Suprapubic skin (tissue), 4 donors: ENCODE measurements at regions not wholly inside any gene's neighbourhood (a gene's known extent, or its start where the extent isn't known, plus 50 kb on each side); places are given as distances from the start of the nearest gene placed in this dataset.

Source experiments
- DNase-seq, 2 donors: peaks; one replicate each; pipeline ENCODE4 v3.0.0-alpha.2; 2019; ENCODE audit warnings: low spot score in 2 of 2
- H3K27ac ChIP-seq: fragments of 200-600 bp; sonication (generic); one replicate; pipeline ENCODE4 v1.5.1; 2019
- H3K27me3 ChIP-seq: fragments of 200-600 bp; sonication (generic); one replicate; pipeline ENCODE4 v1.5.1; 2019
- H3K36me3 ChIP-seq: fragments of 200-600 bp; sonication (generic); one replicate; pipeline ENCODE4 v1.5.1; 2019
- H3K4me1 ChIP-seq: fragments of 200-600 bp; sonication (generic); one replicate; pipeline ENCODE4 v1.5.1; 2019
- H3K4me3 ChIP-seq: fragments of 200-600 bp; sonication (generic); one replicate; pipeline ENCODE4 v1.5.1; 2019; ENCODE audit warnings: mild to moderate bottlenecking
- H3K9me3 ChIP-seq: fragments of 200-600 bp; sonication (generic); one replicate; pipeline ENCODE4 v1.5.1; 2019
- EP300 ChIP-seq: sonication (generic); formaldehyde crosslinking; IDR thresholded peaks from one replicate; pipeline ENCODE4 v1.6.1; 2017; ENCODE audit warnings: antibody characterized with exemption
- POLR2A ChIP-seq, 2 donors: fragments of 450-650 bp; IDR thresholded peaks; one replicate each; pipeline ENCODE4 v1.6.1; 2017; ENCODE audit warnings: antibody characterized with exemption in 2 of 2, mild to moderate bottlenecking in 2 of 2, moderate library complexity in 2 of 2
- POLR2AphosphoS5 ChIP-seq, 3 donors: sonication (generic); formaldehyde crosslinking; IDR thresholded peaks; one replicate each; pipeline ENCODE4 v1.6.1; 2017; ENCODE audit warnings: antibody characterized with exemption in 3 of 3
- WGBS: methylation state at CpG from one replicate; pipeline ENCODE4 v1.1.5; 2018; 5-methylcytosine and 5-hydroxymethylcytosine counted together
- TF ChIP-seq, protein P1 (sequence below), 2 donors: fragments of 200-600 bp in 1 of 2; fragments of 450-650 bp in 1 of 2; sonication (generic) in 1 of 2; IDR thresholded peaks; one replicate each; pipeline ENCODE4 v1.5.1; 2016 to 2019; ENCODE audit warnings: antibody characterized with exemption in 2 of 2, mild to moderate bottlenecking in 1 of 2, moderate library complexity in 1 of 2

GRCh38 chr7:19427944-19428343 is 280.9 kb downstream of the POLR1F start:
- Histone ChIP-seq H3K27ac (no peak overlapping the region), H3K27me3 (no peaks in the 10 kb centered on the region), H3K36me3 (no peaks in the 10 kb centered on the region), H3K9me3 (no peaks in the 10 kb centered on the region), H3K4me1 (no peaks in the 10 kb centered on the region), H3K4me3 (no peak overlapping the region)
- WGBS, result 83% methylated on average over 3 of the region's 3 CpGs
- no peak for DNase-seq
- TF ChIP-seq EP300, result no peak
- no peak for TF ChIP-seq POLR2A (IDR thresholded peaks at IDR 0.05)
- TF ChIP-seq POLR2AphosphoS5 (IDR thresholded peaks at IDR 0.05), result no peak
- TF ChIP-seq, protein P1, sequence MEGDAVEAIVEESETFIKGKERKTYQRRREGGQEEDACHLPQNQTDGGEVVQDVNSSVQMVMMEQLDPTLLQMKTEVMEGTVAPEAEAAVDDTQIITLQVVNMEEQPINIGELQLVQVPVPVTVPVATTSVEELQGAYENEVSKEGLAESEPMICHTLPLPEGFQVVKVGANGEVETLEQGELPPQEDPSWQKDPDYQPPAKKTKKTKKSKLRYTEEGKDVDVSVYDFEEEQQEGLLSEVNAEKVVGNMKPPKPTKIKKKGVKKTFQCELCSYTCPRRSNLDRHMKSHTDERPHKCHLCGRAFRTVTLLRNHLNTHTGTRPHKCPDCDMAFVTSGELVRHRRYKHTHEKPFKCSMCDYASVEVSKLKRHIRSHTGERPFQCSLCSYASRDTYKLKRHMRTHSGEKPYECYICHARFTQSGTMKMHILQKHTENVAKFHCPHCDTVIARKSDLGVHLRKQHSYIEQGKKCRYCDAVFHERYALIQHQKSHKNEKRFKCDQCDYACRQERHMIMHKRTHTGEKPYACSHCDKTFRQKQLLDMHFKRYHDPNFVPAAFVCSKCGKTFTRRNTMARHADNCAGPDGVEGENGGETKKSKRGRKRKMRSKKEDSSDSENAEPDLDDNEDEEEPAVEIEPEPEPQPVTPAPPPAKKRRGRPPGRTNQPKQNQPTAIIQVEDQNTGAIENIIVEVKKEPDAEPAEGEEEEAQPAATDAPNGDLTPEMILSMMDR (IDR thresholded peaks at IDR 0.05), result no peak

DNA sequence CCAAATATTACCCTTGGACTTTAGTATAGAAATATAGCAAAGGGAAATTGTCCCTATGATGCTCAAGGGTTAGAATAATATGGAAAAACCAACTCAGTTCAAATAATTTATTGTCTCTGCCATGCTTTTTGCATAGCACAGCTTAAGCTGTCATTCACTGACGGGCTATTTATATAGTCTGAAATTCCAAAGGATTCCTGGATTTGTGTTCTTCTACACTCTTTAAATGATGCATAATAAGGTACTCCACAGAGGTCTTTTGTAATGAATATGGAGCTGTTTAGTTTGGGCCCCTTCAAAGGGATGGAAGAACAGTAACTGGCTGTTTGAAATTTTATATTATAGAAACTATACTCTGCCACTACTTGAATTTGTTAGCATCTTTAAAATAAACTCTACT is 276.6 kb upstream of the FERD3L start:
- WGBS, result 53% methylated on average over 1 of the region's 1 CpG
- no peaks in the 10 kb centered on the region for H3K36me3 ChIP-seq
- H3K27me3 ChIP-seq, result no peaks in the 10 kb centered on the region
- no peak overlapping the region for H3K4me3 ChIP-seq
- no peak for TF ChIP-seq POLR2AphosphoS5 (IDR thresholded peaks at IDR 0.05)
- no peaks in the 10 kb centered on the region for H3K9me3 ChIP-seq
- no peak overlapping the region for H3K27ac ChIP-seq
- DNase-seq, result no peak
- no peaks in the 10 kb centered on the region for H3K4me1 ChIP-seq

DNA sequence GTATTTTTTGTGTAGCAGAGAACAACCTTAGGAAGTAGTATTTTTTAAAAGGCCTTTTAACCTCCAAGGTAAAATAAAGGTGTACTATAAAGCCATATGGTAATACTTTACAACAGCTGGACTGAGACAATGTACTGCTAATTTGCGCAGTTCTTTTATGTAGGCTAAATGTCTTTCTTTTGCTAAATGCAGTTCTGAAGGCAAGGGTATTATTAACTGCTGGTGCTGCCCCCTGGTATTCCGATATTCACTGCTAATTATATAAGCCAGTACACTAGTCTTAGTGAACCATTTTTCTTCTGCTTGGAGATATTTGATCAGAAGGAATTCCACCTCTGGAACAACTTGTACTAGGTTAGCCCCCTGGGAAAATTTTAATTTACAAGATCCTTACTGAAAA is 272.0 kb upstream of the FERD3L start:
- H3K4me3 ChIP-seq, result no peak overlapping the region
- H3K4me1 ChIP-seq, result no peaks in the 10 kb centered on the region
- H3K36me3 ChIP-seq, result no peaks in the 10 kb centered on the region
- no peak for DNase-seq
- WGBS, result 88% methylated on average over 2 of the region's 2 CpGs
- H3K27ac ChIP-seq, result no peak overlapping the region
- H3K27me3 ChIP-seq, result no peaks in the 10 kb centered on the region
- TF ChIP-seq POLR2A (IDR thresholded peaks at IDR 0.05) (no peak), EP300 (no peak), POLR2AphosphoS5 (IDR thresholded peaks at IDR 0.05) (no peak)
- TF ChIP-seq, protein P1 (IDR thresholded peaks at IDR 0.05), result no peak
- H3K9me3 ChIP-seq, result no peaks in the 10 kb centered on the region

- Histone ChIP-seq H3K27me3 (no peaks in the 10 kb centered on the region), H3K9me3 (no peaks in the 10 kb centered on the region), H3K4me3 (no peak overlapping the region), H3K27ac (no peak overlapping the region), H3K4me1 (no peaks in the 10 kb centered on the region), H3K36me3 (no peaks in the 10 kb centered on the region)
- DNase-seq, result no peak
- WGBS, result 72% methylated on average over 2 of the region's 2 CpGs
- TF ChIP-seq POLR2A (IDR thresholded peaks at IDR 0.05), result no peak
- TF ChIP-seq, protein P1 (IDR thresholded peaks at IDR 0.05), result no peak
- TF ChIP-seq POLR2AphosphoS5 (IDR thresholded peaks at IDR 0.05), result no peak
Observed at GRCh38 chr7:19415123-19415522, 269.9 kb upstream of the FERD3L start.

DNA sequence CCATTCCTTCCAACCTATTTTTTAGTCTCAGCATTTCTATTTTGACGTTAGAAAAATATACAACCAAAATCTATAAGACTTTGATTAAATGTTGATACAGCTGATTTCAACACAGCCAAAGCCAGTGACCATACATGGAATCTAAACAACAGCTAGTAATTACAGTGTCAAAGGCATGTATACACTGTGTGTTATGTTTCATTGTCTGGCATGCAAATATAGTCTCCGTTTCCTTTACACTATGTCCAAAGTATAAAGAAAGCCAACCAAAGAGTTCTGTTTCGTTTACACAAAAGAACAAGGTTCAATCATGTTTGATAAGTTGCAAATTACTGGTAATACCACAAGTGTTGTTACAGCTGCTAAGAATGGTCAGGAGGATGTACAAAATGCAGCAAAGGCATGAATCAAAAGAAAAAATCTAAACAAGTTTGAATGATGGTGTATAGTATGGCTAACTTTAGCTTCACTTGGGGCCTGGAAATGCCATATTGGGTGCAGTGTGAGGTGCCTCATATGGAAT is 268.3 kb upstream of the FERD3L start:
- no peak for DNase-seq
- 88% methylated on average over 3 of the region's 3 CpGs for WGBS
- H3K27ac ChIP-seq, result no peak overlapping the region
- no peak for TF ChIP-seq POLR2AphosphoS5 (IDR thresholded peaks at IDR 0.05)
- no peak for TF ChIP-seq POLR2A (IDR thresholded peaks at IDR 0.05)
- no peak for TF ChIP-seq EP300
- TF ChIP-seq, protein P1 (IDR thresholded peaks at IDR 0.05), result no peak
- no peaks in the 10 kb centered on the region for H3K4me1 ChIP-seq
- H3K36me3 ChIP-seq, result no peaks in the 10 kb centered on the region
- H3K9me3 ChIP-seq, result no peaks in the 10 kb centered on the region
- no peak overlapping the region for H3K4me3 ChIP-seq
- no peaks in the 10 kb centered on the region for H3K27me3 ChIP-seq

GRCh38 chr7:19410691-19411090 is 265.5 kb upstream of the FERD3L start:
- TF ChIP-seq POLR2AphosphoS5 (IDR thresholded peaks at IDR 0.05) (no peak), EP300 (no peak)
- TF ChIP-seq, protein P1 (IDR thresholded peaks at IDR 0.05), result no peak
- no peaks in the 10 kb centered on the region for H3K36me3 ChIP-seq
- no peak overlapping the region for H3K4me3 ChIP-seq
- no peak overlapping the region for H3K27ac ChIP-seq
- no peaks in the 10 kb centered on the region for H3K27me3 ChIP-seq
- DNase-seq, result no peak
- H3K9me3 ChIP-seq, result no peaks in the 10 kb centered on the region
- H3K4me1 ChIP-seq, result no peaks in the 10 kb centered on the region
- 82% methylated on average over 3 of the region's 3 CpGs for WGBS
